CD4-positive, alpha-beta T cell treated with Interleukin-12 subunit alpha and Interleukin-12 subunit beta, for 1 hour (primary cell): ENCODE measurements at regions not wholly inside any gene's neighbourhood (a gene's known extent, or its start where the extent isn't known, plus 50 kb on each side); places are given as distances from the start of the nearest gene placed in this dataset.

Experiments
- DNase-seq: peaks from one replicate; pipeline ENCODE4 v3.0.0-alpha.2; 2020

- no peak for DNase-seq
Observed at GRCh38 chr10:85256481-85256880, 928.1 kb downstream of the CCSER2 start.

- DNase-seq = no peak
Observed at GRCh38 chr10:85259908-85260307, 931.5 kb downstream of the CCSER2 start.

GRCh38 chr10:85262992-85263391 lies 934.6 kb downstream of the CCSER2 start:
- no peak for DNase-seq

GRCh38 chr10:85265121-85265520 lies 936.7 kb downstream of the CCSER2 start:
- no peak for DNase-seq

- no peak for DNase-seq
Observed at GRCh38 chr10:85266808-85267207, 938.4 kb downstream of the CCSER2 start.

- no peak for DNase-seq
Observed at GRCh38 chr10:85280014-85280413, 951.6 kb downstream of the CCSER2 start.

- no peak for DNase-seq
Observed at GRCh38 chr10:85284778-85285770, 956.7 kb downstream of the CCSER2 start.

- no peak for DNase-seq
Observed at GRCh38 chr10:85293483-85293882, 965.1 kb downstream of the CCSER2 start.

GRCh38 chr10:85311613-85312337 lies 983.4 kb downstream of the CCSER2 start:
- DNase-seq = no peak

- DNase-seq = no peak
Observed at GRCh38 chr10:85315657-85316056, 987.3 kb downstream of the CCSER2 start.

GRCh38 chr10:85316276-85316675 lies 987.9 kb downstream of the CCSER2 start:
- DNase-seq = no peak

GRCh38 chr10:85317827-85318226 lies 989.4 kb downstream of the CCSER2 start:
- DNase-seq = no peak

GRCh38 chr10:85318809-85319807 lies 990.7 kb downstream of the CCSER2 start:
- DNase-seq = no peak

- DNase-seq = no peak
Observed at GRCh38 chr10:85319826-85320225, 991.4 kb downstream of the CCSER2 start.

GRCh38 chr10:85333594-85333993 lies 1005.2 kb downstream of the CCSER2 start:
- DNase-seq = no peak

GRCh38 chr10:85362401-85362800 lies 1004.2 kb downstream of the GRID1 start:
- no peak for DNase-seq

GRCh38 chr10:85377029-85377806 lies 989.4 kb downstream of the GRID1 start:
- no peak for DNase-seq

GRCh38 chr10:85379338-85379737 lies 987.3 kb downstream of the GRID1 start:
- no peak for DNase-seq

GRCh38 chr10:85400981-85401695 lies 965.5 kb downstream of the GRID1 start:
- DNase-seq = no peak

- DNase-seq = no peak
Observed at GRCh38 chr10:85402541-85402940, 964.1 kb downstream of the GRID1 start.

GRCh38 chr10:85407088-85407487 lies 959.5 kb downstream of the GRID1 start:
- no peak for DNase-seq
